ENCODE measurements at regions not wholly inside any gene's neighbourhood (a gene's known extent, or its start where the extent isn't known, plus 50 kb on each side); places are given as distances from the start of the nearest gene placed in this dataset.
"Not testable (repeated sequence)": the region's sequence is repeated elsewhere in the genome, so short reads cannot be mapped to it uniquely, and the experiment has no call there.

DNA sequence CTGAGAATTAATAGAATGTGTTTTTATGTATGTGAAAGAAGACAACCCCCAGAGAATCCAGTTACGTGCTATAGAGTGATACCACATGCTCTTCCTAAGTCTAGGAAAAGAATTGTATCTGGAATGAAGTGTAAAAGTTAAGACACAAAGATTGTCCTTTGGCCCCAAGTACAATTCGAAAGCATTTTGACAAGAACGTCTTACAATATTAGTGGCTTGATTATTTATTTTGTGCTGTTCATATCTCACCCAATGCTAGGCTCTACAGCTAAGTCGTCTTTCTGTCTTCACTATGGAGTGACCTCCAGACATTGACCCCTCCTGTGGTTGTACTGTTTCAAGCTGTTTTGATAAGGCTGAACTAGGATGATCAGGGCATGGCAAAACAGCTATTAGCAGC lies 345.7 kb upstream of the C2CD4B start:
- no peak overlapping the region for H3K4me3 ChIP-seq (ENCODE audit: low read length)
- no peak for DNase-seq (ENCODE audit: low read depth, low spot score)

DNA sequence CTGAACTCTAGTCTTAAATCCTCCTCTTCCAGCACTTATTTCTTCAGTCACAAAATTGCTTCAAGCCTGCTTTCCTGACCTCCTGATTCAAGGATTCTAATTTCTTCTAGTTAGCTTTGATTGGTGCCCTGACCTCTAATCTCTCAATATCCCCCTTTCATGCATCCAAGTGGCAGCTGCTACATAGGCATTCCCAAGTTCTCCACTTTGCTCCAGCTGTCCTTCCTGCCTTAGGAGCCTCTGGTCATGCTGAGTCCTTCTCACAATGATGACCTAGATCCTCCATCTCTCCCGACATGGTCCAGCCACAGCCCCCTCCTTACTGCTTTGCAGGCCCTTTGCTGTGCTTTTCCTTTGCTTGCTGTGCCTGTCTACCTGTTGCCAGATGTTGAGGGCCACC lies 347.8 kb upstream of the C2CD4B start:
- DNase-seq (ENCODE audit: low read depth, low spot score): no peak
- H3K4me3 ChIP-seq (ENCODE audit: low read length): no peak overlapping the region

DNA sequence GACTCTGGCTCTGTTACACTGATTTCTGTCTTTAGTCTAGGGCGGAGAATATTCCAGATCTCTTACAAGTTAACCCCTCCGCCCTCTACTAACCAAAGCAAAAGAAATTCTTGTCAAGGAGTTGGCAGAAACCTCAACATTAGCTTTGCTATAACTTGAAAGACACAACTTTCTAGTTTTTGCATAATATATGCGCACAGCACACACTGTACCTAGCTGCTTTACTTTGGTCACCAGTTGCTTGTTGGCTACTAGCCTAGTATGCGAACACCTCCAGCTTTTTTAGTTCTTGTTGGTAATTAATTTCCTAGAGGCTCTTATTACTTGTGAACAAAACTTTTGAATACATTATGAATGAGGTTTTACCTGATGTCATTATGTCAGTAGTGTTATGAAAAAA lies 348.8 kb upstream of the C2CD4B start:
- no peak for DNase-seq (ENCODE audit: low read depth, low spot score)
- H3K4me3 ChIP-seq (ENCODE audit: low read length): no peak overlapping the region

DNA sequence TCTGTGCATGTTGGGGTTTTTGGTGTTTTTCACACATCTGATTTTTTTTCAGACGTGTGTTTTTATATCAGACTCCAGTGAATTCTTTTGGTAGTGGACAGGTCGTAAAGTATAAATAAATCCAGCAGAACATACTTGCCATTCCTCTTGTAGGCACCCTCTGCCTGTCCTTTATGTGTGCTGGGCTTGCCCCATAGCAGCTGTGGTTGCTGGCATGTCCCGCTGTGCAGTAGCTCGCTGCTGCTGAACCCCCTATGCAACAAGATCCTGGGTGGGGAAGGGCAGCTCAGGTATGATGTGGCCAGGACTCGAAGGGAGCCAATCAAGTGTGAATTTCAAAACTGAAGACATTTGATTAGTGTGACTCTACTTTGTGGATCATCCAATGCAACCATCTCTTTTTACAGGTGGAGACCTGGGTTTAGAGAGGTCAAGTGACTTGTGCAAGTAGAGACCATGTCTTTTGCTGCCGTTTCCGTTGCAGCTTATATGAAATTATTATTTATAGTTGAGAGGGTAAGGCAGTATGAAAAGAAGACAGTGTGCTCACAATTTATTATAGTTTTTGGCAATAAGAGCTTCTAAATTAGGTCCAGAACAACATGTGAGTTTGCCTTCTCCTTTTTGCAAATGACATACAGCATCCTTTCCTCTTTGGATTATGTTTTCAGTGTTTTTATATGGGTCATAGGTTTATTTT lies 350.8 kb upstream of the C2CD4B start:
- no peak overlapping the region for H3K4me3 ChIP-seq (ENCODE audit: low read length)

DNA sequence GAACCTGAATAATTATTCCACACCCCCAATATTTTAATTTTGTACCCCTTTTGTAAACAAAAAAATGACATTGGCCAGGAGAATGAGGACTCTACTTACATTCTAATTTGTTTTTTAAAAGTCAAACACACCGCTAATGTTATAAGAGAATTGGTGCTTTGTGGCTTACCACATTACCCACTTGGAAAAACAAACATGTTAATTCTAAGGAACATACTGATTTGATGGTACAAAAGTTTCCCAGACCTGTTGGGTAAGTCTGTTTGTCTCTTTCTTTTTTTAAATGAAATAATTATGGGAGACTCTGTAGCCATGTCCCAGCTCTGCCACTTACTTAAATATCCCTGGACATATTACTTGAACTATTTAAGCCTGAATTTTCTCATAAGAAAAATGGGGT lies 352.5 kb upstream of the C2CD4B start:
- H3K4me3 ChIP-seq (ENCODE audit: low read length): no peak overlapping the region
- no peak for DNase-seq (ENCODE audit: low read depth, low spot score)

More for the DNA sequence above, 350.8 kb upstream of the C2CD4B start:
- DNase-seq (ENCODE audit: low read depth, low spot score): no peak

DNA sequence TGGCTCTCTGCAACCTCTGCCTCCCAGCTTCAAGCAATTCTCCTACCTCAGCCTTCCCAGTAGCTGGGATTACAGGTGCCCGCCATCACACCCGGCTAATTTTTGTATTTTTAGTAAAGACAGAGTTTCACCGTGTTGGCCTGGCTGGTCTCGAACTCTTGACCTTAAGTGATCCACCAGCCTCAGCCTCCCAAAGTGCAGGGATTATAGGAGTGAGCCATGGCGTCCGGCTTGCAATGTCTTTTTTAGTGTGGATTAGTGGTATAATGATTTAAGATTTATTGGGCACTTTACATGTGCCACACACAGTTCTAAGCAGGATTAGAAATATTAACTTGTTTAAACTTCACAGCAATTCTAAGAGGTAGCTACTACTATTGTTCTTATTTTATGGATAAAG lies 353.6 kb upstream of the C2CD4B start:
- DNase-seq (ENCODE audit: low read depth, low spot score); H3K4me3 ChIP-seq (ENCODE audit: low read length): not testable (repeated sequence)

- no peak overlapping the region for H3K4me3 ChIP-seq (ENCODE audit: low read length)
- no peak for DNase-seq (ENCODE audit: low read depth, low spot score)
These were observed 354.8 kb upstream of the C2CD4B start for GRCh38 chr15:62519900-62520299.

DNA sequence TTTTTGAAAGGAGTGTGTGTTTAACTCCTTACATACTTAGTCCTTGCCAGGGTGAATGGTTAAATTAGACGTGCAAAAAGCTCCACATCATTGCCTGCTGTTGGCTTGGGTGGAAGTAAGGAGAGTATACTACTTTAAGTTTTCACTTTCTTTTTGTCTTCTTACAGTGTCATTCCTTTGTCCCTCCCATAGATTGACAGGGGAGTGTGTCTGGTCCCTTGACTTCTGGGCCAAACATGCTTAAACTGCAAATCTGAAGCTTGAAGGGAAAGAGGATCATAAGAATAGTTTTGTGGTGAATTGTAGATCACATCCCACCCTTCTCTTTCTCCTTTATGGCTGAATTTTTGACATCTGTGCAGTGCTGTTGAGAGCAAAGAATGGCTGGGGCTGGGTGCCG lies 355.8 kb upstream of the C2CD4B start:
- no peak for DNase-seq (ENCODE audit: low read depth, low spot score)
- no peak overlapping the region for H3K4me3 ChIP-seq (ENCODE audit: low read length)

DNA sequence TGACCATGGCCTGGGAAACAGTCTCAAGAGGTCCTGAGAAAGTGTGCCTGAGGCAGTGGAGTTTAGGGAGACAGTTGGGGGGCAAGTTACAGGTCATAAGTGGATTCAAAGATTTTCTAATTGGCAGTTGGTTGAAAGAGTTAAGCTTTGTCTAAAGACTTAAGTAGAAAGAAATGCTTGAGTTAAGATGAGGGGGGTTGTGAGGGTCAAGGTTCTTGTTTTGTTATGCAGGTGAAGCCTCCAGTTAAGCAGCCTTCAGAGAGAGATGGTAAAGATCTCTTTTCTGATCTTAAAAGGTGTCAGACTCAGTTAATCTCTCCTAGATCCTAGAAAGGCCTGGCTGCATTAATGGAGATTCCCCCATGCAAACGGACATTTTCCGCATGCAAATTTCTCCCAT lies 356.3 kb upstream of the C2CD4B start:
- no peak for DNase-seq (ENCODE audit: low read depth, low spot score)
- no peak overlapping the region for H3K4me3 ChIP-seq (ENCODE audit: low read length)

GRCh38 chr15:62524848-62525247 lies 359.8 kb upstream of the C2CD4B start:
- DNase-seq (ENCODE audit: low read depth, low spot score): no peak

GRCh38 chr15:62527387-62527786 lies 362.3 kb upstream of the C2CD4B start:
- H3K4me3 ChIP-seq (ENCODE audit: low read length): no peak overlapping the region

More at GRCh38 chr15:62524848-62525247, 359.8 kb upstream of the C2CD4B start:
- H3K4me3 ChIP-seq (ENCODE audit: low read length): no peak overlapping the region

GRCh38 chr15:62528505-62528904 lies 363.4 kb upstream of the C2CD4B start:
- no peak overlapping the region for H3K4me3 ChIP-seq (ENCODE audit: low read length)
- no peak for DNase-seq (ENCODE audit: low read depth, low spot score)

More at GRCh38 chr15:62527387-62527786, 362.3 kb upstream of the C2CD4B start:
- no peak for DNase-seq (ENCODE audit: low read depth, low spot score)

DNA sequence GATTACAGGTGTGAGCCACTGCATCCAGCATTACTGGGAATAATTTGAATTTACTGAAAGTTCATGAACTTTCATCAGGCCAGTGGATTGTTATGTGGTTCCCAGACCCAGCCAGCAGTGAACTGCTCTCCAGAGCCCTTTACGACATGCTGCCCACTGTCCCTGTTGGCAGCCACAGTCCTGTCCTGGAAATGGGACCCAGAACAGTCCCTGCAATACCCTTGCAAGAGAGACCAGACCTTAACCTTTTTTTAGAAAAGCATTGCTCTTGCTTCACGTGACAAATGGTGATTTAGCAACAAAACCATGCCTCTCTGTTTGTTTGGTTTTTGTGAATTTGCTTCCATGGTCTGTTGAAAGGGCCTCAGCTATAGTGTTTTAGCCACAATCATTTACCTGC lies 367.3 kb upstream of the C2CD4B start:
- DNase-seq (ENCODE audit: low read depth, low spot score): no peak
- H3K4me3 ChIP-seq (ENCODE audit: low read length): no peak overlapping the region

DNA sequence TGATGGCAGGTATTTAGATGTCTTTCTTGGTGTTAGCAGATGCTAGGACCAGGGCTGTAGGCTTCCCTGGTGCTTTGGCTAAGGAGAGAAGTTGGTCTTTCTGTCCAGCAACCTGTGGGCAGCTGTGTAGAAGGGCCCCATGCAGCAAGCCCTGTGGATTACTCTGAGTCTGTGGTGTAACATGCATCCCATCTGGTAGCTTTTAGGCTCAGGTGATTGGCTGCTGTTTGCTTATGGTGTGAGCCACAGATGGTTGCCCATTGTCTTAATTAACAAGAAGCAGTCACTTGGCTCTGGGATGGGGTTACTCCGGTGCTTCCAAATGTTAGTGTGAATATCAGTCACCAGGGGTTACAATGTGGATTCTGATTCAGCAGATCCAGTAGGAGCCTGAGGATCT lies 368.6 kb upstream of the C2CD4B start:
- H3K4me3 ChIP-seq (ENCODE audit: low read length): no peak overlapping the region
- no peak for DNase-seq (ENCODE audit: low read depth, low spot score)

GRCh38 chr15:62534996-62535395 lies 369.9 kb upstream of the C2CD4B start:
- no peak for DNase-seq (ENCODE audit: low read depth, low spot score)
- no peak overlapping the region for H3K4me3 ChIP-seq (ENCODE audit: low read length)

- no peak overlapping the region for H3K4me3 ChIP-seq (ENCODE audit: low read length)
- no peak for DNase-seq (ENCODE audit: low read depth, low spot score)
These were observed 374.2 kb upstream of the C2CD4B start for GRCh38 chr15:62539236-62539635.

DNA sequence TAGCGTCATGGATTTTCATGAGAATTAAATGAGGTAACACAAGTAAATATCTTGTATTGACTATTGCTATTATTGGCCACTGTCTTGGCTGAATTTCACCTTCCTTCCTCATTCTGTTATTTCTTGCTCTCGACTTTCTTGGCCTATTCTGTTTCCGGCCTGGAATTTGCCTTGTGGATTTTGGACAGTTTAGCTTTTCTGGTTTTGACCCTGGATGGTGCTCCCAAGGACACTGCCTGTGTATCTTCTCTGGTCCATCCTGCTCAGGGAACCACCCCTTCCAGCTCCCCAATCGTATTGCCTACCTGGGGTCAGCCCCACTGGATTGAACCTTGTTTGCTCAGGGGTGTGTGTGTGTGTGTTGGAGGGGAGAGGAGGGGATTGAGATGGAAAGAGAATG lies 376.2 kb upstream of the C2CD4B start:
- H3K4me3 ChIP-seq (ENCODE audit: low read length): no peak overlapping the region
- no peak for DNase-seq (ENCODE audit: low read depth, low spot score)

DNA sequence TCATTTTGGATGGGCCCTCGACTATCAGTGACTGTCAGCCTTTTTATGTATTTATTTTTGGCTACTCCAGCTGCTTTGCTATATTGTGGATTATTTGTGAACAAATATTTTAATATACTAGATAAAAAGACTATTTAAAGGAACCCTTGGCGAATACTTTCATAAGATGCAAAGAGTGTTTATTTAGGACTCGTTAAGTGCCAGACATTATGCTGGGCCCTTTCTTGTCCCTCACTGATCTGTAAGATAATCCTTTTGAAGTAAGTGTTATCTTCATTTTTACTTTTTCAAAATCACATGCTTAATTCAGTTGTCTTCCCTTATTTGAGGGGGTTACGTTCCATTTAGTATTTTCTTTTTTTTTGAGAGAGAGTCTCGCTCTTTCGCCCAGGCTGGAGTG lies 376.8 kb upstream of the C2CD4B start:
- no peak overlapping the region for H3K4me3 ChIP-seq (ENCODE audit: low read length)
- no peak for DNase-seq (ENCODE audit: low read depth, low spot score)

- H3K4me3 ChIP-seq (ENCODE audit: low read length): no peak overlapping the region
- no peak for DNase-seq (ENCODE audit: low read depth, low spot score)
These were observed 379.4 kb upstream of the C2CD4B start for GRCh38 chr15:62544446-62544845.

- H3K4me3 ChIP-seq (ENCODE audit: low read length): no peak overlapping the region
- DNase-seq (ENCODE audit: low read depth, low spot score): no peak
These were observed 380.6 kb upstream of the C2CD4B start for GRCh38 chr15:62545467-62546227.

GRCh38 chr15:62546628-62547027 lies 381.5 kb upstream of the C2CD4B start:
- no peak overlapping the region for H3K4me3 ChIP-seq (ENCODE audit: low read length)
- no peak for DNase-seq (ENCODE audit: low read depth, low spot score)
